ENCODE measurements at regions not wholly inside any gene's neighbourhood (a gene's known extent, or its start where the extent isn't known, plus 50 kb on each side); places are given as distances from the start of the nearest gene placed in this dataset.

- no peak for DNase-seq (ENCODE audit: extremely low read depth in 1 of 11, low read depth in 9 of 11, low spot score in 4 of 11)
These were observed 253.3 kb downstream of the BUD13 start for GRCh38 chr11:116519499-116519898.

- DNase-seq (ENCODE audit: extremely low read depth in 1 of 11, low read depth in 9 of 11, low spot score in 4 of 11), result no peak
These were observed 254.6 kb downstream of the BUD13 start for GRCh38 chr11:116518141-116518540.

GRCh38 chr11:116517584-116517983 is 255.2 kb downstream of the BUD13 start:
- no peak for DNase-seq (ENCODE audit: extremely low read depth in 1 of 11, low read depth in 9 of 11, low spot score in 4 of 11)

- no peak for DNase-seq (ENCODE audit: extremely low read depth in 1 of 11, low read depth in 9 of 11, low spot score in 4 of 11)
These were observed 255.7 kb downstream of the BUD13 start for GRCh38 chr11:116517077-116517476.

- DNase-seq (ENCODE audit: extremely low read depth in 1 of 11, low read depth in 9 of 11, low spot score in 4 of 11), result no peak
These were observed 257.1 kb downstream of the BUD13 start for GRCh38 chr11:116515664-116516184.

GRCh38 chr11:116513894-116514293 is 258.9 kb downstream of the BUD13 start:
- no peak for DNase-seq (ENCODE audit: extremely low read depth in 1 of 11, low read depth in 9 of 11, low spot score in 4 of 11)

- DNase-seq (ENCODE audit: extremely low read depth in 1 of 11, low read depth in 9 of 11, low spot score in 4 of 11), result no peak
These were observed 259.4 kb downstream of the BUD13 start for GRCh38 chr11:116513278-116513823.

DNA sequence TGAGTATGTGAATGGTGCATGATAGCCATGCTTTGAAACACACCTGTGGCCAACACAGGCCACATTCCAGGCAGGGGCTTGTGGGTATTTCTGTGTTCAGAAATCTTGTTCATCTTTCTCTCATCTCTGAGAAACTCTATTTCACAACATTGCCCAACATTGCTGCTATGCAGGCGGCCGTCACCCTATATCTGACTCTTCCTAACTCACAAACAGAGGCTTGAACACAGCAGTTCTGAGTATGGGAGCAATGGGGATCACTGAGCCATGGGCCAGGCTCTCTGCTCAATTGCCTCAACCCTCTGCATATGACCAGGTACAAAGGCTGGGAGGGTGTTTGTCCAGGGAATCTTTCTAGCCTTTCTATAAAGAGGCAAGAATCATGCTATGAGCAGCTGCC is 259.9 kb downstream of the BUD13 start:
- DNase-seq (ENCODE audit: extremely low read depth in 1 of 11, low read depth in 9 of 11, low spot score in 4 of 11), result no peak

DNA sequence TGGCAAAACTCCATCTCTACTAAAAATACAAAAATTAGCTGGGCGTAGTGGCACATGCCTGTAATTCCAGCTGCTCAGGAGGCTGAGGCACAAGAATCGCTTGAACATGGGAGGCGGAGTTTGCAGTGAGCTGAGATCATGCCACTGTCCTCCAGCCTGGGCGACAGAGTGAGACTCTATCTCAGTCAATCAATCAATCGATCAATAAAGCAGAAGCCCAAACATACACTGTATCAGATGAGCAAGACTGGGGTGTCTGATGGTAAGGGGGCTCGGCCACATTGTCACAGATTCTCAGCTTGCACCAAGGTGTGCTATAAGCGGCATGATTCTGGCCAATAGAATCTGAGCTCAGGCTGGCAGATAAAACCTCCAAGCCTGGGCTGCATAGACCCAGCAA is 261.1 kb downstream of the BUD13 start:
- DNase-seq (ENCODE audit: extremely low read depth in 1 of 11, low read depth in 9 of 11, low spot score in 4 of 11), result no peak

DNA sequence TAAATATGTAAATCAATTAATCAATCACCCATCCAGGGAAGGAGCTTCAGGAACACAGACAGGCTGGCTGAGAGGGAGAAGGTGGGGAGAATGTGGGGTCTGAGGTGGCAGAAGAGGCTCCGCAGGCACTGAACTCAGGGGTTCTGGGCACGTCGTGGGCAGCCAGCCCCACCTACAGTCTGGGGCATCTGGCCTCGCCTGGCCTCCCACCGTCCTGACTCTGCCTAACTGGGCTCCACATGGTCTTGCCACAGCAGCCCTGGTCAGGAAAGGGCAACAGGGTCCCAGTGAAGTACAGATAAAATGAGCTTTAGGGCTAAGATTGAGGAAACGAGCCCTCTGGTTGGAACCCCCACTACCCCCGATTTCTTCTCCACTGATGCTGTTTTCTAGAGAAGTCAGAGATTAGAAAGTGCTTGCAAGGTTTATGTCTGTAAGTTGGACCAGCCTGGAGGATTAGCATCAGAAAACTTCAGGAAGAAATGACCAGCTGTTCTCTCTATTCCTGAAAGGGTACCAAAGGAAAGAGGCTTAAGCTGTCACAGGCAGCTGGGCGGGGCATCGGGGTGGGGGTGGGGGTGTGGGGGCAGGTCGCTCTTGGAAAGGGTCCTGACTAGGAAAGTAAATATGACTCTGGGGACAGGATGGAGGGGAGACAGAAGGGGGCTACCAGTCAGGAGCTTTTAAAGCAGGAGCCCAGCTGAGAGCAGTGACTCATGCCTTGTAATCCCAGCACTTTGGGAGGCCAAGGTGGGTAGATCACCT is 261.7 kb downstream of the BUD13 start:
- no peak for DNase-seq (ENCODE audit: extremely low read depth in 1 of 11, low read depth in 9 of 11, low spot score in 4 of 11)

DNA sequence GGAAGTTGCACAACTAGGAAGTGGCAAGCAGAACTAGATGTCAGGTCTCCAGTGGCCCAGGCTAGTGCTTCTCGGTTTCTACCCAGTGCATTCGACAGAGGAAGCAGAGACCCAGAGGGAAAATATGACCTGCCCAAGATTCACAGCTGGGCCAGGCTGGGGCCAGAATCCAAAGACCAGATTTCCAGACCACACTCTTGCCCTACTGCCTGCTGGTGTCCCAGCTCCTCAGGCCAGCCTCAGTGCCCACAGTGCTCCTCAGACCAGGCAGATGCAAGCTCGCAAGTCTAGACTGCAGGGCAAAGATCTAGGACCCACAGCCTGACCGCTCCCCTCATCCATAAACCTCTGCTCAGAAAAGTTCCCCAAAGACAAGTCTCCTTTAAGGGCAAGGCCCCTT is 262.6 kb downstream of the BUD13 start:
- no peak for DNase-seq (ENCODE audit: extremely low read depth in 1 of 11, low read depth in 9 of 11, low spot score in 4 of 11)

GRCh38 chr11:116509551-116509950 is 263.2 kb downstream of the BUD13 start:
- DNase-seq (ENCODE audit: extremely low read depth in 1 of 11, low read depth in 9 of 11, low spot score in 4 of 11), result no peak

DNA sequence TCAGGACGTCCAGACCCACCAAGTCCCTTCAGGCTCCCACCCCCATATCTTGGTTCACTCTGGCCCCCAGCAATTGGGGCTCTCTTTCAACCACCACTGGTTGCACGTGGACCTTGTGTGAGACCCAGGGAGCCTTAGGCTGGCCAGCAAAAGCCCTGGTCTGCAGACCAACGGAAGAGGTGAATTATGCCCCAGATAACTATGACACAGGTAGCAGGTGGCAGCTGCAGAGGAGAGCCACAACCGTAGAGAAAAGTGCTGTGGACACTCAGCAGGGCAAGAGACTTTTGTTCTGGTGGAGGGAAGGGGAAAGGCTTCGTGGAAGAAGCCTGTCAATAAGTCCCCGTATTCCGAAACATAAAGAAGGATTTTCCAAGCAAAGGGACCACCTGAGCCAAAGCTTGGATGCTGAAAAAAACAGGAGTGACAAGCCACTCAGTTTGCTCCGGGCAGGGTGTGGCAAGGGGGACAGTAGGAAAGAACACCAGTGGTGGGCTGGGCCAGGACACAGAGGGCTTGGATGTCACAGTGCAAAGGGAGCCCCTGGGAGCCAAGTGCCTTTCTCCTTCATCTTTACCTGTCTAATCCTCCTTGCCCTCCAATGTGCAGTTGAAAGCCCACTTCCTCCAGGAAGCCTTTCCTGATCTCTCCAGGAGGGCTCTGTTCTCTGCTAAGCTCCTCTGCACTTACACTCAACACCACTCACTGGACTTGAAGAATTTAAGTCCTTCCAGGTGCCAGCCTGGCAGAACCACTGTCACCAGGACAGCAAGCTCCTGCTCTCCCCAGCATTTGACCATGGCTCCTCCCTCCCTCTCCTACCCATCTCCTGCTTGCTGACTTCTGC is 264.7 kb downstream of the BUD13 start:
- no peak for DNase-seq (ENCODE audit: extremely low read depth in 1 of 11, low read depth in 9 of 11, low spot score in 4 of 11)

- DNase-seq (ENCODE audit: extremely low read depth in 1 of 11, low read depth in 9 of 11, low spot score in 4 of 11), result no peak
These were observed 265.8 kb downstream of the BUD13 start for GRCh38 chr11:116507016-116507415.

DNA sequence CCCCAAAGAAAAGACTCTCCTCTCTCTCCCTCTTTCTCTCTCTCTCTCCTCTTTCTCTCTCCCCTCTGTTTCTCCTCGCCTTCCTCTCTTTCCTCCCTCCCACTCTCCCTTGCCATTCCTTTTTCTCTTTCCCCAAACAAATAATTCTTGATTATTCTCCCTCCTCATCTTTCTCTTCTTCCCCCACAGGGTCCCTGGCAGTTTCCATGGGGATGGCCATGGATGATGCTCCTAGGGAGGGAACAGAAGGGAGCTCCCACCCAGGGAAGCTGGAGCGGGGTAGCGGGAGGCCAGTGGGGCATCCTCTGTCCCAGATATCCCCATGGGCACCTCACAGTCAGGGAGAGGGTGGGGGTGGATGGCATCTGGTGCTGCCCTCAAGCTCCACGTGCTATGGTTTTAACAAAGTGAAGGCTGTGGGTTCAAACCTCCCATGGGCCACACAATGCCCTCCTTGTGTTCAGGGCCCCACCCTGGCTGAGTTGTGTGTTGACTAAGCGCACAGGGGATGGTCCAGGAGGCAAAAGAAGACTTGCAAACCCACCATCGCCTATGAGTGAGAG is 266.4 kb downstream of the BUD13 start:
- DNase-seq (ENCODE audit: extremely low read depth in 1 of 11, low read depth in 9 of 11, low spot score in 4 of 11), result no peak

GRCh38 chr11:116505298-116506262 is 267.2 kb downstream of the BUD13 start:
- no peak for DNase-seq (ENCODE audit: extremely low read depth in 1 of 11, low read depth in 9 of 11, low spot score in 4 of 11)

DNA sequence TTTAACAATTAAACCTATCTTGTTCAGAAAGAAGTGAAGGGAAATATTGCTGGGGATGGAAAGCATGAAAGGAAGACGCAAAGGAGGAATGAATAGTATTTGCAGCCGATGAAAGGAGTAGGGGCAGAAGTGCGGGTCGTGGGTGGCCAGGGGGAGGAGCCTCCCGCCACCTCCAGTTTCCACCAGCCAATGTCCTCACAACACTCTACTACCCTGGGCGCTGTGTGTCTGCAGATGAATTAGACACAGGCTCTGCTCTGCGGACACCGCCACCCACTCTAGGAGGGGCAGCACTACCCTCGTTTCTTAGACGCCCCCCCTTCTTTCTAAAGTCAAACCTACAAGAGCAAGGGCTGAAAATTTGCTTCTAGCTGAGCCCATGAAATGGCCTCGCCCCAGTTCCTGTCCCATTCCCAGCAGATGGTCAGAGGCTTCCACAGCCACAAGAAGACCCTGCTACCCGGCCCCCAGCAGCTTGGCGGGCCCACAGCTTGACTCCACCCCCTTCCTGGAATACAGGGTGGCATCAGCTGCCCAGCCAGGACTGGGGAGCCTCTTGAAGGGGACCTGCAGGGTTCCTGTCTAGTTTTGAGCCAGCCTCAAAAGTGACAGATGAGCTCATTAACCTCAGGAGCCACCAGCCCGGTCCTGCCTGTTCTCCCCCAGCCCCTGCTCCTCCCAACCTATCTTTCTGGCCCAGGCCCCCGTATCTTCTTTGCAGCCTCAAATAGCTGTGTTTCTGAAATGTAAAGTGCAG is 268.1 kb downstream of the BUD13 start:
- DNase-seq (ENCODE audit: extremely low read depth in 1 of 11, low read depth in 9 of 11, low spot score in 4 of 11), result no peak

All from renal cortex interstitium (tissue), 11 donors.